ENCODE measurements at regions not wholly inside any gene's neighbourhood (a gene's known extent, or its start where the extent isn't known, plus 50 kb on each side); places are given as distances from the start of the nearest gene placed in this dataset.

GRCh38 chr2:147141930-147142329, 702.9 kb upstream of the ACVR2A start:
- TF ChIP-seq CTCF (conservative IDR thresholded peaks at IDR 0.05; ENCODE audit: low read depth in 2 of 2): peak in 1 of 2 experiments; percentile 58; a peak in 3 of 4 replicates
- TF ChIP-seq POLR2AphosphoS5 (IDR thresholded peaks at IDR 0.05; ENCODE audit: low read depth): no peak
- no peak for TF ChIP-seq EZH2 (IDR thresholded peaks at IDR 0.05; ENCODE audit: low read depth, unreplicated experiment)
- TF ChIP-seq ETS1 (IDR thresholded peaks at IDR 0.05): no peak
- no peak for TF ChIP-seq REST (IDR thresholded peaks at IDR 0.05; ENCODE audit: unreplicated experiment)
- TF ChIP-seq ZNF331 (CRISPR knock-in tag; IDR thresholded peaks at IDR 0.05; ENCODE audit: low read depth): no peak

All from GM23338 (cell line).